Choroid plexus epithelial cell (primary cell): ENCODE measurements at regions not wholly inside any gene's neighbourhood (a gene's known extent, or its start where the extent isn't known, plus 50 kb on each side); places are given as distances from the start of the nearest gene placed in this dataset.

Source experiments
- DNase-seq: peaks from one replicate; pipeline ENCODE4 v3.0.0-alpha.2; 2010; ENCODE audit warnings: low read depth
- H3K4me3 ChIP-seq: 2 replicates; pipeline ENCODE4 v1.5.1; 2011; ENCODE audit warnings: low read depth, mild to moderate bottlenecking, control low read depth, low read length, moderate library complexity
- TF ChIP-seq, protein P1 (sequence below): conservative IDR thresholded peaks from 2 replicates; pipeline ENCODE4 v1.5.1; 2011; ENCODE audit warnings: low read depth, mild to moderate bottlenecking, control low read depth, inconsistent platforms, low read length, moderate library complexity

- peak; percentile 35 for DNase-seq
- TF ChIP-seq, protein P1, sequence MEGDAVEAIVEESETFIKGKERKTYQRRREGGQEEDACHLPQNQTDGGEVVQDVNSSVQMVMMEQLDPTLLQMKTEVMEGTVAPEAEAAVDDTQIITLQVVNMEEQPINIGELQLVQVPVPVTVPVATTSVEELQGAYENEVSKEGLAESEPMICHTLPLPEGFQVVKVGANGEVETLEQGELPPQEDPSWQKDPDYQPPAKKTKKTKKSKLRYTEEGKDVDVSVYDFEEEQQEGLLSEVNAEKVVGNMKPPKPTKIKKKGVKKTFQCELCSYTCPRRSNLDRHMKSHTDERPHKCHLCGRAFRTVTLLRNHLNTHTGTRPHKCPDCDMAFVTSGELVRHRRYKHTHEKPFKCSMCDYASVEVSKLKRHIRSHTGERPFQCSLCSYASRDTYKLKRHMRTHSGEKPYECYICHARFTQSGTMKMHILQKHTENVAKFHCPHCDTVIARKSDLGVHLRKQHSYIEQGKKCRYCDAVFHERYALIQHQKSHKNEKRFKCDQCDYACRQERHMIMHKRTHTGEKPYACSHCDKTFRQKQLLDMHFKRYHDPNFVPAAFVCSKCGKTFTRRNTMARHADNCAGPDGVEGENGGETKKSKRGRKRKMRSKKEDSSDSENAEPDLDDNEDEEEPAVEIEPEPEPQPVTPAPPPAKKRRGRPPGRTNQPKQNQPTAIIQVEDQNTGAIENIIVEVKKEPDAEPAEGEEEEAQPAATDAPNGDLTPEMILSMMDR, result no peak
- peak overlapping the region; percentile 65 for H3K4me3 ChIP-seq
Observed at GRCh38 chr2:64750001-64750816, 96.5 kb upstream of the SERTAD2 start.

- TF ChIP-seq, protein P1, result no peak
- peak; percentile 100 for DNase-seq
- H3K4me3 ChIP-seq, result peak overlapping the region; percentile 65
Observed at GRCh38 chr2:64750817-64751285, 97.1 kb upstream of the SERTAD2 start.

GRCh38 chr2:64751286-64752260 lies 97.9 kb upstream of the SERTAD2 start:
- H3K4me3 ChIP-seq, result peak overlapping the region; percentile 75
- peak; percentile 71 for DNase-seq
- TF ChIP-seq, protein P1, result peak; percentile 37

DNA sequence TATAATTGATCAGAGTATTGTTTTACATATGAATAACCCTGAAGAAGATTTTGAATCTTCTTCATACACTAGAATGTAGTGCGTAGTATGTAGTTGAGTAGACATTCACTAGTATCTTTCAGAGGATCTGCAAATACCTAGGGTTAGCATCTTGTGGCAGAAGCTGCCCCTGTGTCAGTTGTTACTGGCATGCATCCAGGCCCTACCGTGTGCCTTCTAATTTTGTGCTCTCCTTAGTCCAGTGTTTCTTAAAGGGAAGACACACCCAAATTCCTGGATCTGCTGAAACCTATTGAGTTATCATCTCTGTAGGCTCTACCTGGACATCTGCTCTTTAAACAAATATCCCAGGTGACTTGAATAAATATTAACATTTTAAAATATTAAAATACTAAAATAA lies 99.7 kb upstream of the SERTAD2 start:
- DNase-seq, result no peak
- TF ChIP-seq, protein P1, result no peak
- H3K4me3 ChIP-seq, result no peak overlapping the region

GRCh38 chr2:64754570-64754969 lies 100.9 kb upstream of the SERTAD2 start:
- TF ChIP-seq, protein P1, result no peak
- no peak for DNase-seq
- H3K4me3 ChIP-seq, result no peak overlapping the region

GRCh38 chr2:64757126-64757525 lies 103.4 kb upstream of the SERTAD2 start:
- no peak overlapping the region for H3K4me3 ChIP-seq
- no peak for DNase-seq
- TF ChIP-seq, protein P1, result no peak
